ENCODE measurements at regions not wholly inside any gene's neighbourhood (a gene's known extent, or its start where the extent isn't known, plus 50 kb on each side); places are given as distances from the start of the nearest gene placed in this dataset.
"Not testable (repeated sequence)": the region's sequence is repeated elsewhere in the genome, so short reads cannot be mapped to it uniquely, and the experiment has no call there.

DNA sequence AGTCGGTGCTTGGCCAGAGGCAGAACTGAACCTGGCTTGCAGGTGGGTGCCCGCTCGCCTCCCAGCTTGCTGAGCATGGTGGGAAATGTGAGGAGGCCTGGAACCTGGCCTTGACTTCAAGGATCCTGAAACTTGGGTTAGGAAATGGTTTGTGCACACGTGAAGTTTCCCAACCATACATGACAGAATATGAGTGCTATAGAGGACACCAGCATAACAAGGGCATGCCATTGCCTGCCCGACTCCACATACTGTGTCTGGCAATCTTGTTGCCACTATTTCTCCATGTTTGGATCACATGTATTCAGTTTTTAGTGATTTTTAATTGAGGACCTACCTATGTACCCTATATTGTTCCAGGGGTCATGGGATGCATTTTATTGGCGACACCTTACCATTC is 177.6 kb upstream of the ANKRD55 start:
- DNase-seq = no peak

DNA sequence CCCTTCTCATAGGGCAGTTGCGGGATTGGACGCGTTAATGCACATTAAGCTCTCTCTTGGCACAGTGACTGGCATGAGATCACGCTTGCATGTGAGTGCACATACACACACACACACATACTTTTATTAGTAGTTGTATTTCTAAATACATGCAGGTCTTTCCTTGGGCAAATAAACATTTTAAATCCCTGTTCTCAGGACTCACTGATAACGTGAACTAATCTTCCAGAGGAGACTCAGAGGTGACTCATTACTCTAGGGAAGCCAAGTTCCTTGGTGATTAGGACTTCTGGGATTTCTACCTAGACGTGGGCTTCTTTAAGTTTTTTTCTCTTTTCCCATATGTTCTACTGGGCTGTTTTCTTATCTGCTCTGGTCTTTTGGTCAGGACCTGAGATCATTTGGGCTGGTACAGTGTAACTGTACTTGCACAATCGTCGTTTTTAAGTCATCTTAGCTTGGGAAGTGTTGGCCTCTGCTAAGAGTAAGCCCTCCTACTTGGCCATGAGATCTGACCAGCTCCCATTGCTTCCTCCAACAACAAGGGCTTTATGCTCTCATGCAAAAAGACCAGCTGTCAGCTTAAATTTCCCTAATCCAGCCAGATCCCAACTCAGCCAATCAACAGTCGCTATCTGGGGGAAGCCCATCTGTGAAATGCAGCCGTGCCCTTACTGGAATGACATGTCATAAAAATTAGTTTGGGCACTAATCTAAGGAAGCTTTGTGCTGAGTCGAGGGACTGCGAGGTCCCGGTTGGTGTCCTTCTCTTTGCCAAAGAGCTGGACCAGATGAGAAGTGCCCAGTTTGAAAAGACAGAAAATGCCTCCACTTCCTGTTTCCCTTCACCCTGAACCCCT is 176.4 kb upstream of the ANKRD55 start:
- no peak for DNase-seq

DNA sequence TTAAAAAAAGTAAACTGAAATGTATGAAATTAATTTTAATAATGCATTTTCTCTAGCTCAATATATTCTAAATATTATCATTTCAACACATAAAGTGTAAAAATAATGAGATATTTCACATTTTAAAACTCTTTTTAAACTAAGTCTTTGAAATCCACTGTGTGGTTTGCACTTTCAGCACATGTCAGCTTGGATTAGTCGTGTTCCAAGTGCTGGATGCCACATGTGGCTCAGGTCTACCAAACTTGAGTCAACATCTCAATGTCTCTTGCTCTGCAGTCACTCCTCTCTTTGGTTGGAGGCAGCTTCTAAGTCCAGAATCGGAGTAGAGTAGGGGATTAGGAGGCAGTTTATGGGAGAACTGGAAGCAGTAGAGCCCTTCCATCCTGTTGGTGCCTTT is 173.7 kb upstream of the ANKRD55 start:
- DNase-seq = no peak

- DNase-seq = no peak
Observed at GRCh38 chr5:56406221-56406620, 173.1 kb upstream of the ANKRD55 start.

GRCh38 chr5:56405116-56405908 is 172.2 kb upstream of the ANKRD55 start:
- no peak for DNase-seq

DNA sequence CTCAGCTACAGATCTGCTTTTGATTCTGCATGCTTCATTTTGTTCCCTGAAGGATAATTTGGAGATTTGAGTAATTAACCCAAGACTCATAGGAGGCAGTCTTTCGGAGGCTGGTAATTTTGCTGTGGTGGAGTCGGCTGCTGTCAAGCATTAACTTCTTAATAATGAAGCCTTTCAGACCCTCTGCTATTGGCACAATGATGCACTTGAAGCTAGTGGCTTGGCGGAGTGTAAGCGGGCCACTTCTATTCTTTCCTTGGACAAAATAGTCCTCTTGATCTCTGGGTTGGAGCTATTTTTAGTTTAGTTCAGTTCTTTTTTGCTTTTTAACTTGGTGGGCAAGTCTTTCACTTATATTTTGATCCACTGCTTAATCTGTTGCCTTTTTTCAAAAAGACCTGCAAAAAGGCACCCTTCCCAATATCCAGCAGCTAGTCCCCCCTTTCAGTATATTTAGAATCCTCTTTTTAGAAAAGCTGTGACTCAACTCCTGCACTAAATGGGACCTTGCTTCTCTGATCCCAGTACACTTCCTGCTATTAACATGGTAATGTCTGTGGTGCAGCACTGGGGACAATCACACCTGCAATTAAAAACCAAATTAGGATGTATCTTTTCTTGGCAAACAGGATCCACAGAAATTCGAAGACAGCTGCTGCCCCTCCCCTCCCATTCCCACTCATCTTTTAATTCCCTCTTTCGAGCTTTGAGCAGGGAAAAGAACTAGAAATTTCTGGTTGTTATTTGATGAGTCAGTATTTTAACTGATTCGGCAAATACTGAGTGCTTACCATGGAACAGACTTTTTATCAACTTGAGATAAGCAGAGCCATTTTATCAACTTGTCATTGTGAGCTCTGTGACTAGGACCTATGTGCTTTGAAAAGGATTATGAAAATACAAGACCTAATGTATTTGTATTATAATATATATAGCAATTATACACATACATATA is 169.4 kb upstream of the ANKRD55 start:
- no peak for DNase-seq

DNA sequence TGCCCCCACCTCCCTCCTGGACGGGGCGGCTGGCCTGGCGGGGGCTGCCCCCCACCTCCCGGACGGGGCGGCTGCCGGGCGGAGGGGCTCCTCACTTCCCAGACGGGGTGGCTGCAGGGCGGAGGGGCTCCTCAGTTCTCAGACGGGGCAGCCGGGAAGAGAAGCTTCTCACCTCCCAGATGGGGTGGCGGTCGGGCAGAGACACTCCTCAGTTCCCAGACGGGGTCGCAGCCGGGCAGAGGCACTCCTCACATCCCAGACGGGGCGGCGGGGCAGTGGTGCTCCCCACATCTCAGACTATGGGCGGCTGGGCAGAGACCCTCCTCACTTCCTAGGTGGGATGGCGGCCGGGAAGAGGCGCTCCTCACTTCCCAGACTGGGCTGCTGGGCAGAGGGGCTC is 164.7 kb upstream of the ANKRD55 start:
- not testable (repeated sequence) for DNase-seq

DNA sequence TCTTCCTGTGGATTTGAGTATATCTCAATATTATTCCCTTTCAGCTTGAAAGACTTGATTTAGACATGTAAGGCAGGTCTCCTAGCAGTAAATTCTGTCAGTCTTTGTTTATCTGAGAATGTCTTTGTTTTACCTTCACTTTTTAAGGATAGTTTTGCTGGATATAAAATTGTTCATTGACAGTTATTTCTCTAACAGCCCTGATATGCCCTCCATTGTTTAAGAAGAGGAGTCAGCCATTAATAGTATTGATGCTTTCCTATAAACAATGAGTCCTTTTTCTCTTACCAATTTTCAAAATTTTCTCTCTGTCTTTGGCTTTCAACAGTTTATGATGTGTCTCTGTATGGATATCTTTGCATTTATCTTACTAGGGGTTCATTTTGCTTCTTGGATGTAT is 163.5 kb upstream of the ANKRD55 start:
- DNase-seq = no peak

DNA sequence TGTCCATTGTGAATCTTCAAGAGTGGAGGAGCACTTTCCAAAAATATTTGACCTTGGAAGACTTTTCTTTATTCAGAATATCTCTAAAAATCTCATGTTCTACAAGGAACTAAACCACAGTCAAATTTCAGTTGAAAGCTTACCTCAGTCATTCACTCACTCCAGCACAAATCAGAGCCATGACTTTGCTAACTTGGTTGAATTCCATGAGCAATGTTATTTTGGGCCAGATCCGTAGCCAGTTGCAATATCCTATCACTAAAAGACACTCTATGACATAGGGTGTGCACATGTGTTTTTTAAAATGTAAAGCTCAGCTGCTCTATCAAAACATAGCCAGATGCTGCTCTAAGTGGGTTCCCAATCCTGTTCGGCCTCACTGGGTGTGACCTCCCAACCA is 156.1 kb upstream of the ANKRD55 start:
- DNase-seq = no peak

- DNase-seq = no peak
Observed at GRCh38 chr5:56388229-56388985, 155.3 kb upstream of the ANKRD55 start.

- DNase-seq = no peak
Observed at GRCh38 chr5:56386046-56386445, 152.9 kb upstream of the ANKRD55 start.

DNA sequence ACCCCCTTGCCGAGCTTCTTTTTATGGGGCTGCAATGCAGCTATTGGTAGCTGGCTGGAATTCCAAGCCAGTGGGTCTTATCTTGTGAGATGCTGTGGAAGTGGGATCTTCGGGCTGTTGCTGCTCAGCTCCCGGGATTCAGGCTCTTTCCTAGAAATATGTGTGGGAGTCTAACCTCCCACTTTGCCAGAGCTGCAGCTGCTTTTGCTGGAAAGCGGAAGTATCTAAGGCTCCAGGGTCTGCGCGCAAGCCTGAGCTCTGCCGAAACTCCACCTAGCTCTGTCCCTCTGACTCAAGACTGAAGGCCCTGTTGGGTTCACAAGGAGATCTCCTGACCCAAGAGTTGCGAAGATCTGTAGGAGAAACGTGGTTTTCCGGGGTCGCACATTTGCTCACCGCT is 151.1 kb upstream of the ANKRD55 start:
- no peak for DNase-seq

- DNase-seq = no peak
Observed at GRCh38 chr5:56383761-56384160, 150.6 kb upstream of the ANKRD55 start.

DNA sequence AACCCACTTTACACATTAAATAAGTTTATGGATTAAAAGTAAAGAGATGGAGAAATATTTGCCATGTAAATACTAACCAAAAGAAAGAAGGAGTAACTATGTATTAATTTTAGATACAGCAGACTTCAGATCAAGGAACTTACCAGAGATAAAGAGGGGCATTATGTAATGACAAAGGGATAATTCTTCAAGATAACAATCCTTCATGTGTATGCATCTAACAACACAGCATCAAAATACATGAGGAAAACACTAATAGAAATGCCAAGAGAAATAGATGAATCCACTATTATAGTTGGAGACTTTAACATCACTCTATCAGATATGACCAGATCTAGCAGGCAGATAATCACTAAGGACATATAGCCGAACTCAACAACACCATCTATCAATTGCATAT is 149.8 kb upstream of the ANKRD55 start:
- no peak for DNase-seq

DNA sequence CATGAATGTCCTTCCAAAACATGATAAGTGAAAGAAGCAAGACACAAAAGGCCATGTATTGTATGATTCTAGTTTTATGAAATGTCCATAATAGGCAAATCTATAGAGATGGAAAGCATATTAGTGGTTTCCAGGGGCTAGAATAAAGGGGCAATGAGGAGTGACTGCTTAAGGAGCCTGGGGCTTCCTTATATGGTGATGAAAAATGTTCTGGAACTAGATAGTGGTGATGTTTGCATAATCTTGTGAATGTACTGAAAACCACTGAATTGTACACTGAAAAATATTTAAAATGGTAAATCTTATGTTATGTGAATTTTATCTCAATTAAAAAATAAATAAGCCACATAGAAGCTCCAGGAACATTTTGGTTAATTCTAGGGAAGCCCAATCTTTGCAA is 144.4 kb upstream of the ANKRD55 start:
- no peak for DNase-seq

DNA sequence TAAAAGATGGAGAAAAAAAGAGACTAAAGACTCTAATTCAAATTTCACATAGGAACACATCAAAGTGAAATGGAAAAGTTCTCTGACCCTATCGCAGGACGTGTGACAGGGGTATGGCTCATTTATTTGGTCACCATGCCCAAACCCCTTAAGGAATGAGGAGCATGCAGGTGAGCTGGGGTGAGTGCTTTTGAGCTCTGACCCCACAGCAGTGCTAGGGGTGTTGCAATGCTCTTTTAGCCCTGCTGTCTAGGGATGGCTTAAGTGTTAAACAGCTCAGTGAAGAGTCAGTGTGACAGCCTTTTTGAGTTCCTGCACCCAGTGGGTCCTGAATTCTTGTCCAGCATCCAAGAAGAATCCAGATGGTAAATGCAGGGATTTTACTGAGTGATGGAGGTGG is 143.0 kb upstream of the ANKRD55 start:
- DNase-seq = no peak

DNA sequence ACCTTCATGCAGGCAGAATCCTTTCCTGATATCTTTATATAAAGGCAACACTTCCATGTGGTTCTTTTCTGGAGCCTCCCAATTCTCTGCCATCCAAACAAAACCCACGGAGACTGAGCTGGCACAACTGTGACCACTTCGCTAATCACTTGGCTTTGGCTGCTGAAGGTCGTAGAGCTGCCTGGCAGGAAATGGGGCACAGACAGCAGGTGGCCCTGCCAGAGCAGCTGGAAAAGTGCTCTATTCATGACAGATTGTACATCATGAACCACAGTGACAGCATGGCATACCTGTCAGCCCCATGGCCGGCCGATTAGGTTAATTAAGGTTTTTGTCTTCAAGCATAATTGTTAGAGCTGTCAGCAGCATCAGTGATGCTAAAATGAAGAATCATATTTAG is 141.9 kb upstream of the ANKRD55 start:
- no peak for DNase-seq

GRCh38 chr5:56372491-56372890 is 139.4 kb upstream of the ANKRD55 start:
- not testable (repeated sequence) for DNase-seq

DNA sequence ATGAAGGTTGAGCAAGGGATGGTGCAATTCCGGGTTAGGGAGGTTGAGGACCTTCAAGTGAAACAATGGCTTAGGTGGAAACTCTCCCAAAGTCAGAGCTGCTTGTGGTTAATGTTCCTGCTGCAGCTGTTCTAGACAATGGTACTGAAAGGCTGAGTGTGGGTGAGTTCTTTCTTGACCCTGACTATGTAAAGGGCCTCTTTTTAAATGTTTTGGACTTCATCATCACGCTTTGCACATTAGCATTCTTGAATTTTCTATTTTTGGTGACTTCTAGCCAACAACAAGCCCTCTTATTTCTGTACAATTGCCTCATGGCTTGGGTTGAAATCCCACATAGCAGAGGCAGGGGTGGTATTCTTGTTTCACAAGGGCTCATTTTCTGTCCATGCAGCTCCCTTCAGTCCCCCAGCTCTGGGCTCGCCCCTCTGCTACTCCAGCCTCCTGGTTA is 136.3 kb upstream of the ANKRD55 start:
- no peak for DNase-seq

GRCh38 chr5:56367748-56368147 is 134.6 kb upstream of the ANKRD55 start:
- DNase-seq = no peak

- DNase-seq = no peak
Observed at GRCh38 chr5:56366986-56367385, 133.9 kb upstream of the ANKRD55 start.

- DNase-seq = no peak
Observed at GRCh38 chr5:56361398-56361797, 128.3 kb upstream of the ANKRD55 start.

Measured in CD4-positive, alpha-beta T cell treated with Interleukin-10 for 1 hour (primary cell).